ENCODE measurements at regions not wholly inside any gene's neighbourhood (a gene's known extent, or its start where the extent isn't known, plus 50 kb on each side); places are given as distances from the start of the nearest gene placed in this dataset.

- no peak for DNase-seq (ENCODE audit: low read depth)
Measured at GRCh38 chr22:22744412-22745224, 100.2 kb downstream of the GGTLC2 start.

GRCh38 chr22:22745225-22746060, 101.0 kb downstream of the GGTLC2 start:
- DNase-seq (ENCODE audit: low read depth) = no peak

- no peak for DNase-seq (ENCODE audit: low read depth)
Measured at GRCh38 chr22:22746061-22746962, 101.9 kb downstream of the GGTLC2 start.

- DNase-seq (ENCODE audit: low read depth) = no peak
Measured at GRCh38 chr22:22746963-22747933, 102.8 kb downstream of the GGTLC2 start.

- DNase-seq (ENCODE audit: low read depth) = peak; percentile 18
Measured at GRCh38 chr22:22748297-22748743, 103.9 kb downstream of the GGTLC2 start.

- DNase-seq (ENCODE audit: low read depth) = no peak
Measured at GRCh38 chr22:22748756-22749155, 104.3 kb downstream of the GGTLC2 start.

GRCh38 chr22:22749167-22749758, 104.8 kb downstream of the GGTLC2 start:
- DNase-seq (ENCODE audit: low read depth) = no peak

- no peak for DNase-seq (ENCODE audit: low read depth)
Measured at GRCh38 chr22:22750335-22751042, 106.1 kb downstream of the GGTLC2 start.

- no peak for DNase-seq (ENCODE audit: low read depth)
Measured at GRCh38 chr22:22751043-22751603, 106.7 kb downstream of the GGTLC2 start.

- no peak for DNase-seq (ENCODE audit: low read depth)
Measured at GRCh38 chr22:22752199-22752555, 107.8 kb downstream of the GGTLC2 start.

- no peak for DNase-seq (ENCODE audit: low read depth)
Measured at GRCh38 chr22:22752556-22753477, 108.4 kb downstream of the GGTLC2 start.

- DNase-seq (ENCODE audit: low read depth) = peak; percentile 27
Measured at GRCh38 chr22:22753526-22754267, 109.3 kb downstream of the GGTLC2 start.

- no peak for DNase-seq (ENCODE audit: low read depth)
Measured at GRCh38 chr22:22754268-22754657, 109.8 kb downstream of the GGTLC2 start.

- DNase-seq (ENCODE audit: low read depth) = no peak
Measured at GRCh38 chr22:22754961-22755777, 110.8 kb downstream of the GGTLC2 start.

GRCh38 chr22:22755778-22756100, 111.3 kb downstream of the GGTLC2 start:
- DNase-seq (ENCODE audit: low read depth) = no peak

GRCh38 chr22:22756109-22756508, 111.7 kb downstream of the GGTLC2 start:
- no peak for DNase-seq (ENCODE audit: low read depth)

Data from M059J (cell line).